ENCODE measurements at regions not wholly inside any gene's neighbourhood (a gene's known extent, or its start where the extent isn't known, plus 50 kb on each side); places are given as distances from the start of the nearest gene placed in this dataset.

GRCh38 chr14:94953541-94954260, 183.8 kb upstream of the GSC start:
- no peak for DNase-seq

DNA sequence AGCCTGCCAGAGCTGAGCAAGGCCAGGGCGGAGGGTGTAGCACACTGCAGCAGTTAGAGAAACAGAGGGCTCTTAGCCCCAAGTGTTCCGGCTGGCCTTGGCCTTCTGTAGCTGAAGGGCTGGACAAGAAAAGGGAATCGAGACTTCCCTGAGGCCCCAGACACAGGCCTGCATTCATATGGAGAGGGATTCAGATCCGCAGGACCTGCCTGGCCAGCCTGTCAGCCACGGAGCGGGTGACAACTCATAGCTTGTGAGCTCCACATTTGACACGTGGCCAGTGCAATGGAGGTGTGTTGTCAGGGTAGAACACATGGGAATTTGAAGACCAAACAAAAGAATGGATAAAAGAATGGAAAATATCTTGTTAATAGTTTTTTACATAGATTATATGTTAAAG, 182.2 kb upstream of the GSC start:
- DNase-seq = no peak

DNA sequence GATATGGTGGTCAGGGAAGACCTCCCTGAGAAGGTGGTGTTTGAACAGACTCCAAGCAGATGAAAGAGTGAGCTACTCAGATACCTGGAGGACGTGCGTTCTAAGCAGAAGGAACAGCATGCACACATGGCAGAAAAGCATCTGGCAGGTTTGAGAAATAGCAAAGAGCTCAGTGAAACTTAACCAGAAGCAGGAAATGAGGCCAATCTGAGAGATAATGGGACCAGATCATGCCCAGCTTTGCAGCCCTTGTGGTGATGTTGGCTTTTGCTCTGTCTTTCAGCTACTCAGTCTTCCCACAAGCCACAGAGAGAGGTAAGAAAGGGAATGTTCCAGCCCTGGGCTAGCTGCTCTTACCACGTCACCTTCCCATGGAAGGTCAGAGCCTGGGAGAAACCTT, 176.3 kb upstream of the GSC start:
- DNase-seq = no peak

DNA sequence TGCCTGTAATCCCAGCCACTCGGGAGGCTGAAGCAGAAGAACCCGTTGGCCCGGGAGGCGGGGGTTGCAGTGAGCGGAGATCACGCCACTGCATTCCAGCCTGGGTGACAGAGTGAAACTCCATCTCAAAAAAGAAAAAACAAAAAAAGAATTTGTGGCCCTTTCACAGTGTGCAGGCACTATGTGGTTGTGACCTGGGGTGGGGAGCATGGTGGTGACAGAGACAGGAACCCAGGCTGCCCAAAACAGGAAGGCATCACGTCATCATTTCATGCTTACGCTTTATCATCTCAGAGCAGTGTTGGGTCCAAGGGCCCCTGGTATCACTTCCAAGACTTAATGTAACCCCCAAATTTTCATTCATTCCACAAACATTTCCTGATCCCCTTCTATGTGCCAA, 175.7 kb upstream of the GSC start:
- peak; percentile 28 for DNase-seq

- DNase-seq = no peak
These were observed 174.8 kb upstream of the GSC start for GRCh38 chr14:94944636-94945258.

DNA sequence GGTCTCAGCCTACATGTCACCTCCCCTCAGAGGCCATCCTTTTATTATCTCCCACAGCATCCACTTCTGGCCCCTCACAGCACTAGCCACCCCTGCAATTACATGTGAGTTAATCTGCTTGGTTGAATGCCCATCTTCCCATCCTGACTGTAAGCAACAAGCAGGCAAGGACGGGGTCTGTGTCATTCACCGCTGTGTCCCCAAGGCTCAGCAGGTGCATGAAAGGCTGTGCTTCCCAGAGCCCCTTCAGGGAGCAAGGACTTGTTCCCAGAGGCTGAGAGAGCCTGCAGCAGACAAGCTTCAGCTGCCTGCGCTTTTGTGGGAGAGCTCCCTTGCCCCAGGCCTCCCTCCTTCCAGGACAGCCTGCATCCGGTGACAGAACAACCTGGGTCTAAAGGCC, 172.7 kb upstream of the GSC start:
- DNase-seq = no peak

GRCh38 chr14:94941311-94941710, 171.4 kb upstream of the GSC start:
- DNase-seq = no peak

DNA sequence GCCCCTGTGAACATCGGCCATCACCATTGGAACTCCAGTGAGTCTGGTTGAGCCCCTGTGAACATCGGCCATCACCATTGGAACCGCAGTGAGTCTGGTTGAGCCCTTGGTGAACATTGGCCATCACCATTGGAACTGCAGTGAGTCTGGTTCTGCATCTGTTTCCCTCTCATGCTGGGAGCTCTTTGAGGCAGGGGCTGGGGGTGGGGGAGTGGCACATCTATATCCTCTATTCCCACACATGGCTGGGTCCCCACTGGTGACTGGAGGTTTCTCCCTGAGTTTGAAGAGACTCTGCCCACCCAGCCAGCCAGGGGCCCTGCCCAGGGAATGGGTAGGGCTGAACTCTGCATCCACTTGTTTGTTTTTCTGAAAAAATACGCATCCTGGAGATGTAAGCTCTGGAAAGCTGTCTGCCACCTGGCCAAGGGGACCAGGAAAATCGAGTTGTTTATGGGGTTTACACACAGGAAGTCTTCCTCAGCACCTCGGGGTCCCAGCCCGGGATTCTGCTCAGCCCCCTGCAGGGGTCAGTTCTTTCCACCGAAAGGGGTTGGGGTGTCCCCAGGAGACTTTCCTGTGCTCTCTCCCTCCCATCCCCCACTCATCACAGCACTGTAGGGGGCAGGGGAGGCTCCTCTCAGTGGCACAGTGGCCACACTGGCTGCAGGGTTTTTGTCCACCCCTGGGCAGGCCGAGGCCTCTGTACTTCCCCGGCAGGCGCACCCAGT, 170.5 kb upstream of the GSC start:
- no peak for DNase-seq

DNA sequence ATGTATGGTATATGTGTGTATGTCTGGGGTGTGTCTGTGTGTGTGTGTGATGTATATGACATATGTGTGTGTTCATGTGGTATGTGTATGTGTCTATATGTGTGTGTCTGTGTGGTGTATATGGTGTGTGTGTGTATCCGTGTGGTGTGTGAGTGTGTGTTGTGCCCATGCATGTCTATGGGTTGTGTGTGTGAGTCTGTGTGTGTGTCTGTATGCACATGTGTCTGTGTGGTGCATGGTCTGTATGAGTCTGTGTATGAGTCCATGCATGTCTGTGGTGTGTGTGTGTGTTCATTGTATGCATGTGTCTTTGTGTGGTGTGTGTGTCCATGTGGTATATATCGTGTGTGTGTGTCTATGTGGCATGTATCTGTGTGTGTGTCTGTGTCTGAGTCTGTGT, 168.1 kb upstream of the GSC start:
- DNase-seq = no peak

DNA sequence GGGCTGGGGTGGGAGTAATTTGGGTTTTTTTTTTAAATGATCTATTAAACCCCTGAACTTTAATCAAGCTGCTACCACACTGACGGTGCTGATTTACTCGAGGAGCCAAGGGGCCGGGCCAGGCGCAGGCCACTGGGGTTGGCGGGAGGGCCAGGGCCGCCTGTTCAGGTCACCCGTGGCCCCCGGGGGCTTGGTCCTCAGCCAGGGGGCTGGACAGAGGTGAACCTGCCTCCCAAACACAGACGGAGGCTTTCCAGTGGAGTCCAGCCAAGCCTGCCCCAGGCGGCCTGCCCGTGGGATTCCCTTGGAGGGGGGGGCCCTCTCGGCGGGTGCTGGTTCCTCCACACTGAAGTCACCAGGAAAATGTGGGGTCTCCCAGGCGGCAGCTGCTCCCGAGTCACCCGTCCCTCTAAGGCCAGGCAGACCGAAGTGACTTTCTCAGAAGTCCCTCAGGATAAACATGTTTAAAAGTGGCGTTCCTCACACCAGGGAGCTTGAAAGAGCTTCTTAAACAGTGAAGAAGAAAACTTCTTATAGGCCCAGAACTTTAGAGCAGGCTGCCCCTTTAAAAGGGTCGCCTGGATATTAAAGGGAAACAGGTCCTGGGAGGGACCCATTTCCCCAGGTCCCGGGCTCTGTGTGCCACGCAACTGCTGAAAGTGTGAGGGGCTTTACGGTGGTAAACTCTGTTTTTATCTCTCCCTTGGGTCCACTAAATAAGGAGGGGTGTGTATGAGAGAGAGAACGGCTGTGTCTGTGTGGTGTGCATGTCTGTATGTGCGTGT, 167.2 kb upstream of the GSC start:
- no peak for DNase-seq

DNA sequence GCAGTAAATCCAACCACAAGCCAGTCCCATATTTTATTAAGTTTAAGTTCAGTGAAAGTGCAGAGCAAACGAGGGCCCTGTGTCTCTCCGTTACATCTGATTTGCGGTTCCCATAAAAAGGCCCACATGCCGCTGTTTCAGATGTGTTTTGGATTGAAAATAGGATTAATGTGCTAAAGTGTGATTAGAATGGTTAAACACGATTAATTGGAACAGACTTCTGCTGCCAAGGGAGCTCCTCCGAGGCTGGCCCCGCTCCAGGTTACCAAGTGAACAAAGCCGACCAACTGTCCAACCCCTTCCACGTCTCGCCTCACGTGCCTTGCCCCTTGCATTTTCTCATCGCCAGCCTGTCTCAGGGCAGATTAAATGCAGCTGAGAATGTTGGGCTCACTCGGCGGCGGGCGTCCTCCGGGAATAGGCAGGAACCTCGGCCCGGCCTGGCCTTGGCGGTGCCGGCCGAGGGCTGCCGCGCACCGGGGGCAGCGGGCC, 166.5 kb upstream of the GSC start:
- no peak for DNase-seq

- no peak for DNase-seq
These were observed 165.9 kb upstream of the GSC start for GRCh38 chr14:94935706-94936300.

DNA sequence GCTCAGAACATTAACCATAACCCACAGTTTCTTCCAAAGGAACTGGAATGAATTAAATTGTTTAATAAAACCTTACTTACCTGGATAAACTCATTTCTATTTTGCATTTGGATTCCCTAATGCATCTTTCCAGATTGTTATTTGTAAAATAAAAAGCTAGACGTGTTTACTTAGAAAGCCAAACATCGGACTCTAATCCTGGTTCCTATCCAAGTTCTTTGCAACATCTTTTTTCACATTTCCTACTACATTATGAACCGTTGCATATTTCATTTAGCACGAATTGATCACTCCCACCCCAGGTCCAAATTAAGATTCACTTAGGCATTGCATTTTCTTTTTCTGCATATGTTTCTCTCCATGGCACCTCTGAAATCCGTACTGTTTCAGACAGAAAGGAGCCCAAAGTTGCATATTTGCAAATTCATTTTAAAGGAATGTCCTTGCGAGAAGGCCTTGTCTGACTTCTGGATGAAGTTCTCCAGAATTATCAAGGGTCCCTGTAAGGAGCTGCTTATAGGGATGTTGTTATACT, 164.4 kb upstream of the GSC start:
- no peak for DNase-seq

DNA sequence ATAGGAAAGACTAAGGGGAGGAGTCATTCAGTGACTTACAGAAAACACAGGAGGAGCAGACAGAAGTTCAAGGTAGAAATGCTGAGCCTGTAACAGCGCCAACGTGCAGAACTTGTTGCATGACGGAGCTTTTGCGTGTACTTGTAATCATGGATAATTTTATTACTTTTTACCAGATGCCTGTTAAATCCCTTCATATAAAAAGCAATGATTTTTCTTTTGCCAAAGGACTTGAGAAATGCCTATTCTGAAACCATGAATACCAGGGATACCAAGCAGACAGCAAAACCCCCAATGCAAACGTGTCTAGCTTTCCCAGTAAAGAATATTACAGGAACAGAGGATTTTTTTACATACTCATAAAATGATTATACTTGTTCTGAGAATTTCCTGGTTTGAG, 163.6 kb upstream of the GSC start:
- DNase-seq = no peak

DNA sequence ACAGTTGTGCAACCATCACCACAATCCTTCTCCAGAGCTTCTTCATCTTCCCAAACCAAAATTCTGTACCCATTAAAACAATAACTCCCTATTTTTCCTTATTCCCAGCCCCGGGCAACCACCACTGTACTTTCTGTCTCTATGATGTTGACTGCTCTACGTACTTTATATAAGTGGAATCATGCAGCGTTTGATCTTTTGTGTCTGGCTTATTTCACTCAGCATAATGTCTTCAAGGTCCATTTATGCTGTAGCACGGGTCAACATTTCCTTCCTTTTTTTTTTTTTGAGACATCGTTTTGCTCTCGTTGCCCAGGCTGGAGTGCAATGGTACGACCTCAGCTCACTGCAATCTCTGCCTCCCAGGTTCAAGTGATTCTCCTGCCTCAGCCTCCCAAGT, 162.7 kb upstream of the GSC start:
- no peak for DNase-seq

DNA sequence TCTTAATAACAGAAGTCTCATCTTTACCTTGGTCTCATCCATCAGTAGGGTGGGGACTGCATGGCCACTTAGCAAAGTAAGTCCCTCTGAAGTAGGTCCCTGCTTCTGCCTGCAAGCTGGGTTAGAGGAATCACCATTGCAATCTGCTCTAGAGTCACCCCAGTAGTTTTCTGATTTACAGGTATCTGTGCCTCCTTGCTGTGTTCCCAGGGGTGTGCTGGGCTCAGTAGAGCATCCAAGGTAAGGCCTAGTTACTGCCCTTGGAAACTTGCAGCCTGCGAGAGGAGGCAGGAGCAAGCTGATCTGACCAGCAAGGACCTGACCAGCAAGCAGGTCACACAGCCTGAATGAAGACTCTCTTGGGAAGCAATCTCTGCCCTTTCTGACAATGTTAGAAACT, 160.8 kb upstream of the GSC start:
- DNase-seq = no peak

- no peak for DNase-seq
These were observed 159.4 kb upstream of the GSC start for GRCh38 chr14:94929354-94929753.

- no peak for DNase-seq
These were observed 156.3 kb upstream of the GSC start for GRCh38 chr14:94926176-94926575.

DNA sequence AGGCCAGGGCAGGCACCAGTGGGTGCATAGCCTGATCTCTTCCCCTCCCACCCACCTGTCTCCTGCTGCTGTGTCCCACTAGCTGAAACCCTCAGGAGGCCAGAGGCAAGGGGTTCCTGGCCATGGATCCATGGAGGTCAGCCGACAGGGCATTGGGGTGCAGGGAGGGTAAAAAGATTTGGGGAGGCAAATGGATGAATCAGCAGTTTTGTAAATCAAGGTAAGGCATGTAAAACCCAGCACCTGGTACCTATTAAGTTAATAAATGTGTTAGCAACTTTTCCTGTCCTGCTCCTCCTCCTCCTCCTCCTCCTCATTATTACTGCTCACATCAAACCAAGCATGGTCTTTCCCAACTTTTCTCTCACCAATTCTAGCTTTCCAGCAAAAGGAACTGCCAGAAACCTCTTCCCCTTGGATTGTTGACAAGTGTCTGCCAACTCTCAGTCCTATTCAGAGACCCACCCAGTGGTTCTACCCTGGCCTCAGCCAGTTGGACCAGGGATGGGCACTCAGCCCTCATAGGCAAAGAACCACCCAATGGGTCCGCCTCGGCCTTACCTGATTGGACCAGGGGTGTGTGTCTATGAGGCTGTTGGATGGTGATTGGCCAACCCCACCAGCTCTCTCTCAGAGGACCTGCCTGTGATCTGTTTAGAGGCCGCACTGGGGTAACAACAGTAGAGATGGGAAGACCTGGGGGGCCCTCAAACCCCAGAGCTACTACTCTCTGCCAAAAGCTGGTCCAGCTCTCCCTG, 155.7 kb upstream of the GSC start:
- DNase-seq = no peak

GRCh38 chr14:94924189-94924588, 154.3 kb upstream of the GSC start:
- DNase-seq = no peak

GRCh38 chr14:94923786-94924185, 153.9 kb upstream of the GSC start:
- DNase-seq = no peak
